NB4 (cell line): ENCODE measurements at regions not wholly inside any gene's neighbourhood (a gene's known extent, or its start where the extent isn't known, plus 50 kb on each side); places are given as distances from the start of the nearest gene placed in this dataset.

Experiments used
- CTCF ChIP-seq: IDR thresholded peaks from one replicate; pipeline ENCODE4 v1.5.1; 2012; ENCODE audit warnings: low read depth, low read length
- MAX ChIP-seq: IDR thresholded peaks from 2 replicates; pipeline ENCODE4 v1.6.1; 2011; ENCODE audit warnings: low read depth, low read length
- MYC ChIP-seq: IDR thresholded peaks from 2 replicates; pipeline ENCODE4 v1.6.1; 2011; ENCODE audit warnings: low read depth, low read length
- POLR2A ChIP-seq: IDR thresholded peaks from 2 replicates; pipeline ENCODE4 v1.6.1; 2011; ENCODE audit warnings: mild to moderate bottlenecking; ENCODE audit not compliant: insufficient read length; ENCODE audit errors: extremely low read depth

- TF ChIP-seq CTCF (no peak), MAX (no peak), POLR2A (no peak), MYC (no peak)
These were observed 86.4 kb upstream of the FBXO11 start for GRCh38 chr2:47992671-47993070.
